Stimulated activated CD8-positive, alpha-beta memory T cell treated with anti-CD3 and anti-CD28 coated beads, Interleukin-15, amount 100 ng/mL, for 24 hours (primary cell): ENCODE measurements at regions not wholly inside any gene's neighbourhood (a gene's known extent, or its start where the extent isn't known, plus 50 kb on each side); places are given as distances from the start of the nearest gene placed in this dataset.
"Not testable (repeated sequence)": the region's sequence is repeated elsewhere in the genome, so short reads cannot be mapped to it uniquely, and the experiment has no call there.

Source experiments
- DNase-seq: peaks from one replicate; pipeline ENCODE4 v3.0.0-alpha.2; 2020; ENCODE audit warnings: low read depth

GRCh38 chr5:159784993-159785392 is 131.3 kb upstream of the ADRA1B start:
- no peak for DNase-seq

DNA sequence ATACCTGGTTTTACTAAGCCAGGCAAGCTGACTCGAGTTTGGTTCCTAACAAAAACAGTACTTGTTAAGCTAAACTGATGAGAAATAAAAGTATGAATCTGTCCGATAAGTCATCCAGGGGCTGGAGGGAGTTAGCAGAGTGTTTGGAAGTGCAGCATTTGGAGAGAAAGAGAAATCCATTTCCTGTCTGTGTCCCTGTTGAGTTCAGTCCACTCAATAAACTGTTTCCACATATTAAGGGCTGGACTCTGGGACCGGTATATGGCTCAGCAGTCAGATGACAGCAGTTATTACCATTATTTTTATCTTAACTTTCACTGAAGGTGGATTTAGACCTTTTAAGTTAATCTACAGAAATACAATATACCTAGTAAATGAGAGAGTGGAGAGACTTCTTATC is 130.6 kb upstream of the ADRA1B start:
- DNase-seq = no peak

- DNase-seq = no peak
Measured at GRCh38 chr5:159786201-159786600, 130.1 kb upstream of the ADRA1B start.

DNA sequence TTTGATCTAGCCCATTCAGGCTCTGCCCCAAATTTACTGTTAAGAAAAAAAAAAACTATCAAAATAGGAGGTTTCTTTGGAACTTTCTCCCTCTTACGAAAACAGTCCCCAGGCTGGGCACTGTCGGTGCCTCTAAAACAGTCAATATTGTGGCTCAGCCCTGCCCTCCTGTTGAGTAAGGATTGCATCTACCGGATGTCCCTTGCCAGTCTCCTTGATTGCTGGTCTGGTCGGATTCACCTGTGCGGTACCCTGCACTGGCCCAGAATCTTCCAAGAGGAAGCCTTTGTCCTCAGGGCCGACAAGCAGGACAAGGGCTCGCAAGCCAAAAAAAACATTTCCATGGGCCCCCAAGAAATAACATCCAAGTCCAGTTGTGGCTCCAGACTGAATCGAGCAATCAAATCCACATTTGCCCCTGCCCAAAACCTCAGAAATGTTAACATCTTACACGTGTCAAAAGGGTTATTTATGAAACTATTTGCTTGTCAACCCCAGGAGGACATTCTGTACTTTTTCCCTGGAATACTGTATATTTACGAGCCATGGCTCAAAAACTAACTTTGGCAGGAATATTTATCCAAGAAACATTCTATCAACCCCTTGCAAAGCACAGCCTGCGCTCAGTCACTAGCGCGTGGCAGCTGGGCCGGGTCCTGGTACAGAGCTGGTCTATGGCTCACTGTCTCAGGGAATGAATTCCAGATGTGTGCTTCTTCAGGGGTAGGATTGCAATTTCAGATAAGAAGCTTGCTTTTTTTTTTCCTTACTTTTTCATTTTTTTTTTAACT is 129.2 kb upstream of the ADRA1B start:
- no peak for DNase-seq

- no peak for DNase-seq
Measured at GRCh38 chr5:159787837-159788236, 128.4 kb upstream of the ADRA1B start.

DNA sequence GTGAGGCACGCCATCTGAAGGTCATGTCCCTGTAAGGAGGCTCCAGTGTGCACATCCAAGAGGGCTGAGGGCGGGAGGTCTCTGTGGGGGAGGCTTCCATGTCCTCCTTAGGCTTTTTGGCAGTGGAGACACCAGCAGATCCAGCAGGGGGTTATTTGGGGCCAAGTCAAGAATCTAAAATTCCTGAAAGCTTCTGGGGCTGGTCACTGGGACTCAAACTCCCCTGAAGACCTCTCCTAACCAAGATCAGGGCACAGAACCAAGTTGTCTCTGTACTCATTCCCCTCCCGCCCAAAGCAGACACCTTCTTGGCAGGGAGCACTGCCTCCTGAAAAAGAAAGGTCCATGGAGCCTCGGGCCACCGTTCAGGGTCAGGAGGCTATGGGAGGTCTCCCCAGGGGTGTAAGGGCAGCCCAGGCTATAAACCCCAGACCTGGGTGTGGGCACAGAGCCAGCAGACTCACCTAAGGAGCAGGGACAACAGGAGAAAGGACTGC is 127.4 kb upstream of the ADRA1B start:
- no peak for DNase-seq

- DNase-seq = no peak
Measured at GRCh38 chr5:159792180-159792579, 124.1 kb upstream of the ADRA1B start.

GRCh38 chr5:159797261-159797970 is 118.9 kb upstream of the ADRA1B start:
- DNase-seq = no peak

GRCh38 chr5:159799701-159800100 is 116.6 kb upstream of the ADRA1B start:
- no peak for DNase-seq

- no peak for DNase-seq
Measured at GRCh38 chr5:159800131-159800840, 116.0 kb upstream of the ADRA1B start.

- DNase-seq = no peak
Measured at GRCh38 chr5:159801303-159801702, 115.0 kb upstream of the ADRA1B start.

DNA sequence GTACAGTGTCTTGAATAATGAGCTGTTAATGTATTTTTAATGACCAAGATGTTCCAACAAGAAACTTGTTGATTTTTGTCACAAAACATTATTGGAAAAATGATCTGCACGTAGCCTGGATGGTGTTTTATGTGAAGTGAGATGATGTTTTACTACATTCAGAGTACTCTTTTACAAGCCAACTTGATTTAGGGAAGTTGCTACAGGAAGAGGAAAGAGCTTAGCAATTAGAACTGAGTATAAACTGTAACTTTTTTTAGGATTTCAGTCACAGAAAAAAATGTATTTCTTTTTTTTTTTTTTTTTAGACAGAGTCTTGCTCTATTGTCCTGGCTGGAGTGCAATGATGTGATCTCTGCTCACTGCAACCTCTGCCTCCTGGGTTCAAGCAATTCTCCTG is 113.6 kb upstream of the ADRA1B start:
- DNase-seq = no peak

DNA sequence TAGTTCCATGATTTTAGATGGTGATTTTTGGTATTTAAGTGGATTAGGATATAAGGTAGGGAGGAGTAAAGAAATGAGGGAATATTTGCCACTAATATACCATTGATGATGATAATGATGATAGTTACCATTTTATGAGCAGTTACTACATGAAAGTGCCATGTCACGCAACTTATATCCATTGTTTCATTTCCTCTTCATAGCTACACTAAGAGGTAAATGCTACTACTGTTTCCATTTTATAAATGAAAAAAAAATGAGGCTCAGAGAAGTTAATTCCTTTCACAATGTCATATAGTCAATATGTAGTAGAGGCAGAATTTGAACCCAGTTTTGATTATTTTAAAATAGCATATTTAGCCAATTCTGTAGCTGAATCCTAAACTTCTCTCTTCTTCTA is 112.2 kb upstream of the ADRA1B start:
- DNase-seq = no peak

- no peak for DNase-seq
Measured at GRCh38 chr5:159805021-159805420, 111.3 kb upstream of the ADRA1B start.

- not testable (repeated sequence) for DNase-seq
Measured at GRCh38 chr5:159807135-159807534, 109.1 kb upstream of the ADRA1B start.

GRCh38 chr5:159807586-159807985 is 108.7 kb upstream of the ADRA1B start:
- no peak for DNase-seq

DNA sequence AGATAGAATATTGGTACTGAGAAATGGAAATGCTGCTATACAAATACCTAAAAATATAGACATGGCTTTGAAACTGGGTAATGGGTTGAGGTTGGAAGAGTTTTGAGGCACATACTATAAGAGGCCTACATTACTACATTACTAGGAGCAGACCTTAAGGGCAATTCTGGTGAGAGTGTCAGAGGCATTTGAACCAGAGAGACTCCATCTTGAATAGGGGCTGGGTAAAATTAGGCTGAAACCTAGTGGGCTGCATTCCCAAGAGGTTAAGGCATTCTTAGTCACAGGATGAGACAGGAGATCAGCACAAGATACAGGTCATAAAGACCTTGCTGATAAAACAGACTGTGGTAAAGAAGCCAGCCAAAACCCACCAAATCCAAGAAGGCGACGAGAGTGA is 104.6 kb upstream of the ADRA1B start:
- no peak for DNase-seq

DNA sequence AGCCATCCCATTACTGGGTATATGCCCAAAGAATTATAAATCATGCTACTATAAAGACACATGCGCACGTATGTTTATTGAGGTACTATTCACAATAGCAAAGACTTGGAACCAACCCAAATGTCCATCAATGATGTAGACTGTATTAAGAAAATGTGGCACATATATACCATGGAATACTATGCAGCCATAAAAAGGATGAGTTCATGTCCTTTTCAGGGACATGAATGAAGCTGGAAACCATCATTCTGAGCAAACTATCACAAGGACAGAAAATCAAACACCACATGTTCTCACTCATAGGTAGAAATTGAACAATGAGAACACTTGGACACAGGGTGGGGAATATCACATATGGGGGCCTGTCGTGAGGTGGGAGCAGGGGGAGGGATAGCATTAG is 103.5 kb upstream of the ADRA1B start:
- DNase-seq = not testable (repeated sequence)

DNA sequence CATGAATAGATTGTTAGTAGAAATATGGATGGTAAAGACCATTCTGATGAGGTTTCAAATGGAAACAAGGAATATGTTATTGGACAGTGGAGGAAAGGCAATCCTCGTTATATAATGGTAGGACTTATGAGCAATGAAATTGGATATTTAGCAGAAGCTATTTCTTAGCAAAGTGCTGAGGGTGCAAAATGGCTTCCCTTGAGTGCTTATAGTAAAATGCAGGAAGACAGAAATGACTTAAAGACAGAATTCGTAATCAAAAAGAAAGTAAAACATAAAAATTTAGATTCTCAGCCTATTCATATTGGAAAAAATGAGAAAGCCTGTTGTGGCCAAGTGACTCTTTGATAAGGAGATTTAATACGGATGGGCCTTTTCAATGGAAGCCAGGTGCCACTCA is 102.1 kb upstream of the ADRA1B start:
- DNase-seq = no peak

DNA sequence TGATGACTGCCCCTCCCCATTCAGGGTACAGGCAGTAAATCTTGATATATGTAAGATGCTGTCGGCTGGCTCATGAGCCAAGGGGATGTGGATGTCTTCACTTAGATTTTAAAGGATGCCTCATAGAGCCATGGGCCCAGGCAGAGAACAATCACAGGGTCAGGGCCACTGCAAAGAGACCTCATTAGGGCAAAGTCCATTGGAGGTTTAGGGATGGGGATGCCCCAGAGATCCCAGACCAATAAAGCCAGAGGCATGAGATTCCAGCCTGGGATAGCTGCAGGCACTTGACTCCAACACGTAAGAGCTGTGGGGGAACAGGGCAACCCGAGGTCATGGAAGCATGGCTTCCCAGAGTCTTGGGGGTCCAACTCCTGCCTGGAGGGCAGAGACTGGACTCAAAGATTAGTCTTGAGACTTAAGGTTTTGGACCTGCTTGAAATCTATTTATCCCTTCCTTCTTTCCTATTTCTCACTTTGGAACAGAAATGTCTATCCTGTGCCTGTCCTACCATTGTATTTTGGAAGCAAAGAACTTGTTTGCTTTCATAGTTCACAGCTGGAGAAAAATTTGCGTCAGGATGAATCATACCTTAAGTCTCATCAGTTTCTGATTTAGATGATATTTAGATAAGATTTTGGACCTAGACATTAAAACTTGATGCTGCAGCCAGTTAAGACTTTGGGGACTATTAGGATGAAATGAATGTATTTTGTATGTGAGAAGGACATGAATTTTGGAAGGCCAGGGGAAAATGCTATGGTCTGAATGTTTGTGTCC is 101.3 kb upstream of the ADRA1B start:
- DNase-seq = no peak

DNA sequence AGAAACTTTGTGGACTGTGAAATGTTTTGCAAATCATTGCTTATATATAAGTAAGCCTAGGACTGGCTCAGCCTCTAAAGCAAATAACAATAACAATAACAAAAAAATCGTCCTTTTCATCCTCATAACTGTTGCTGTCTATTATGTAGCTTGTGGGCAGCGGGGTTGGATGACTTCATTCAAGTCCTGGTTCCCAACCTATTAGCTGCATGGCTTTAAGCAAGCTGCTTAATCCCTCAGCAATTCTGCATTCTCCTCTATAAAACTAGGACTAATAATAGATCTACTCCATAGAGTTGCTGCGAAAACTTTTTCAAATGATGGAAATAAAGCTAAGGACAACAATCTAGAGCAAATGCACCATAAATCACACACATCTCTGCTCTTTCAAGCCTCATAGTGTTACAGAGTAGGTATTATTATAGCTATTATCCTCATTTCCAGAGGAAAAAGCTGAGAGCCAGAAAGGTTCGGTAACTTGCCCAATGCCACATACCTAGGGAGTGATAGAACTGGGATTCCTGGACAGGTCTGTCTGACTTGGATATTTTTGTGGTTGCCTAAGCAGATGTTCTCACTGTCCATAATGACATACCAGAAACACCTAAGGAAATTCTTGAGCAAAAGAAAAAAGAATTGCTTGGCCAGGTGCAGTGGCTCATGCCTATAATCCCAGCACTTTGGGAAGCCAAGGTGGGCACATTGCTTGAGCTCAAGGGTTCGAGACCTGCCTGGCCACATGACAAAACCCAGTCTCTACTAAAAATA is 98.8 kb upstream of the ADRA1B start:
- no peak for DNase-seq
